ENCODE measurements at regions not wholly inside any gene's neighbourhood (a gene's known extent, or its start where the extent isn't known, plus 50 kb on each side); places are given as distances from the start of the nearest gene placed in this dataset.
"Not testable (repeated sequence)": the region's sequence is repeated elsewhere in the genome, so short reads cannot be mapped to it uniquely, and the experiment has no call there.

- CTCF ChIA-PET; H3K27me3 ChIP-seq (ENCODE audit: insufficient read depth); H3K9me2 ChIP-seq; H3K9me3 ChIP-seq; H3F3A ChIP-seq (replicated peaks; ENCODE audit: insufficient read depth); H3K4me3 ChIP-seq (ENCODE audit: low read depth in 2 of 2, low read length in 1 of 2); H3K9ac ChIP-seq; H4K20me1 ChIP-seq (ENCODE audit: insufficient read depth); H3K36me3 ChIP-seq (replicated peaks in 1 of 2; ENCODE audit: control insufficient read depth in 1 of 2, insufficient read depth in 2 of 2, low read length in 1 of 2); POLR2A ChIA-PET; H3K4me1 ChIP-seq (ENCODE audit: control insufficient read depth in 1 of 2, insufficient read depth in 2 of 2, low read depth in 1 of 2, low read length in 1 of 2); H2AFZ ChIP-seq (ENCODE audit: low read depth); DNase-seq; H3K79me2 ChIP-seq (ENCODE audit: insufficient read depth); H3K27ac ChIP-seq (ENCODE audit: low read depth in 2 of 2, low read length in 1 of 2); H3K4me2 ChIP-seq: not testable (repeated sequence)
- WGBS (ENCODE audit: low lambda C conversion rate): 3% methylated on average over 1 of the region's 1 CpG
These were observed 638.3 kb downstream of the GOLGA6L6 start for GRCh38 chr15:19903281-19903680.

GRCh38 chr15:19902388-19902787, 639.2 kb downstream of the GOLGA6L6 start:
- H3K9me3 ChIP-seq; DNase-seq; H3K79me2 ChIP-seq (ENCODE audit: insufficient read depth); H3K9me2 ChIP-seq; H3K27ac ChIP-seq (ENCODE audit: low read depth in 2 of 2, low read length in 1 of 2); CTCF ChIA-PET; H3K4me2 ChIP-seq; H3K4me1 ChIP-seq (ENCODE audit: control insufficient read depth in 1 of 2, insufficient read depth in 2 of 2, low read depth in 1 of 2, low read length in 1 of 2); H3K36me3 ChIP-seq (replicated peaks in 1 of 2; ENCODE audit: control insufficient read depth in 1 of 2, insufficient read depth in 2 of 2, low read length in 1 of 2); H3F3A ChIP-seq (replicated peaks; ENCODE audit: insufficient read depth); H3K4me3 ChIP-seq (ENCODE audit: low read depth in 2 of 2, low read length in 1 of 2); H2AFZ ChIP-seq (ENCODE audit: low read depth); H3K27me3 ChIP-seq (ENCODE audit: insufficient read depth); H3K9ac ChIP-seq; H4K20me1 ChIP-seq (ENCODE audit: insufficient read depth); POLR2A ChIA-PET: not testable (repeated sequence)
- 3% methylated on average over 1 of the region's 1 CpG for WGBS (ENCODE audit: low lambda C conversion rate)

- H3K27me3 ChIP-seq (ENCODE audit: insufficient read depth); H2AFZ ChIP-seq (ENCODE audit: low read depth); POLR2A ChIA-PET; H3K9ac ChIP-seq; H3F3A ChIP-seq (replicated peaks; ENCODE audit: insufficient read depth); H3K9me2 ChIP-seq; DNase-seq; H3K9me3 ChIP-seq; H3K4me1 ChIP-seq (ENCODE audit: control insufficient read depth in 1 of 2, insufficient read depth in 2 of 2, low read depth in 1 of 2, low read length in 1 of 2); H3K4me2 ChIP-seq; CTCF ChIA-PET; H3K27ac ChIP-seq (ENCODE audit: low read depth in 2 of 2, low read length in 1 of 2); H3K79me2 ChIP-seq (ENCODE audit: insufficient read depth); H3K36me3 ChIP-seq (replicated peaks in 1 of 2; ENCODE audit: control insufficient read depth in 1 of 2, insufficient read depth in 2 of 2, low read length in 1 of 2); H3K4me3 ChIP-seq (ENCODE audit: low read depth in 2 of 2, low read length in 1 of 2); H4K20me1 ChIP-seq (ENCODE audit: insufficient read depth): not testable (repeated sequence)
- WGBS (ENCODE audit: low lambda C conversion rate): 6% methylated on average over 4 of the region's 4 CpGs
These were observed 640.2 kb downstream of the GOLGA6L6 start for GRCh38 chr15:19901414-19901813.

- no peaks in the 10 kb centered on the region for H4K20me1 ChIP-seq (ENCODE audit: insufficient read depth)
- no peaks in the 10 kb centered on the region for H3K36me3 ChIP-seq (replicated peaks in 1 of 2; ENCODE audit: control insufficient read depth in 1 of 2, insufficient read depth in 2 of 2, low read length in 1 of 2)
- no peaks in the 10 kb centered on the region for H3F3A ChIP-seq (replicated peaks; ENCODE audit: insufficient read depth)
- no peak overlapping the region for H3K27ac ChIP-seq (ENCODE audit: low read depth in 2 of 2, low read length in 1 of 2)
- no peak overlapping the region for H3K9ac ChIP-seq
- no peak overlapping the region for H2AFZ ChIP-seq (ENCODE audit: low read depth)
- ChIA-PET POLR2A (no interaction called here), CTCF (no interaction called here)
- H3K9me3 ChIP-seq: no peaks in the 10 kb centered on the region
- no peak overlapping the region for H3K4me2 ChIP-seq
- DNase-seq: no peak
- H3K9me2 ChIP-seq: no peaks in the 10 kb centered on the region
- WGBS (ENCODE audit: low lambda C conversion rate): 32% methylated on average over 46 of the region's 53 CpGs
- no peaks in the 10 kb centered on the region for H3K79me2 ChIP-seq (ENCODE audit: insufficient read depth)
- no peaks in the 10 kb centered on the region for H3K27me3 ChIP-seq (ENCODE audit: insufficient read depth)
- H3K4me1 ChIP-seq (ENCODE audit: control insufficient read depth in 1 of 2, insufficient read depth in 2 of 2, low read depth in 1 of 2, low read length in 1 of 2): no peaks in the 10 kb centered on the region
- no peak overlapping the region for H3K4me3 ChIP-seq (ENCODE audit: low read depth in 2 of 2, low read length in 1 of 2)
- TF ChIP-seq EP300 (IDR thresholded peaks at IDR 0.05; ENCODE audit: borderline replicate concordance in 1 of 2, low read depth in 1 of 2, low read length in 1 of 2): no peak
- TF ChIP-seq NRF1 (IDR thresholded peaks at IDR 0.05; ENCODE audit: low read depth, low read length): no peak
- TF ChIP-seq GABPA (IDR thresholded peaks at IDR 0.05; ENCODE audit: low read depth): no peak
- TF ChIP-seq SIN3A (IDR thresholded peaks at IDR 0.05; ENCODE audit: borderline replicate concordance, low read depth, low read length): no peak
- TF ChIP-seq IRF3 (IDR thresholded peaks at IDR 0.05; ENCODE audit: low read depth, low read length): no peak
- no peak for TF ChIP-seq MXI1 (IDR thresholded peaks at IDR 0.05; ENCODE audit: low read depth, low read length)
- no peak for TF ChIP-seq MAX (IDR thresholded peaks at IDR 0.05; ENCODE audit: low read depth)
- TF ChIP-seq REST (IDR thresholded peaks at IDR 0.05; ENCODE audit: low read depth, low read length): no peak
- no peak for TF ChIP-seq CHD2 (IDR thresholded peaks at IDR 0.05; ENCODE audit: low read length, partially characterized antibody)
These were observed 642.4 kb downstream of the GOLGA6L6 start for GRCh38 chr15:19899021-19899824.
